ENCODE measurements at regions not wholly inside any gene's neighbourhood (a gene's known extent, or its start where the extent isn't known, plus 50 kb on each side); places are given as distances from the start of the nearest gene placed in this dataset.

DNA sequence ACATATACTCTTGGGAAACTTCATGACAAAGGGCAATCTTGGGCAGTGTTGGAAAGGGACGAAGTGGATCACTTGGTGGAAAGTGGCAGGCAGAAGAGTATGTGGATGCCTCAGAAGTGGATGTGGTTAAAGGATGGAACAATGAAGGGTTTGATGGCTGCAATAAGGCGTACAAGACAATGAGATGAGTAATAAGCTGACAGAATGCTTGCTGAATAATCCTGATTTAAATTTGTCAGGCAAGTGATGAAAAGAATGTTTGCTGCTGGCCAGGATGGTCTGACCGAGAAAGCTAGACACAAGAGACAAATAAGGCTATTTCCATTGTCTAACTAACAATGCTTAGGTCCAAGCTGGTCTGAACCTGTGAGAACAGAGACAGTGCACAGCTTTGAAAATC lies 61.6 kb upstream of the CEP85L start:
- H3K9me3 ChIP-seq (replicated peaks in 1 of 2; ENCODE audit: control insufficient read depth in 1 of 2, insufficient read depth in 1 of 2, low read length in 2 of 2), result no peaks in the 10 kb centered on the region
- no peak overlapping the region for H3K27ac Mint-ChIP-seq

DNA sequence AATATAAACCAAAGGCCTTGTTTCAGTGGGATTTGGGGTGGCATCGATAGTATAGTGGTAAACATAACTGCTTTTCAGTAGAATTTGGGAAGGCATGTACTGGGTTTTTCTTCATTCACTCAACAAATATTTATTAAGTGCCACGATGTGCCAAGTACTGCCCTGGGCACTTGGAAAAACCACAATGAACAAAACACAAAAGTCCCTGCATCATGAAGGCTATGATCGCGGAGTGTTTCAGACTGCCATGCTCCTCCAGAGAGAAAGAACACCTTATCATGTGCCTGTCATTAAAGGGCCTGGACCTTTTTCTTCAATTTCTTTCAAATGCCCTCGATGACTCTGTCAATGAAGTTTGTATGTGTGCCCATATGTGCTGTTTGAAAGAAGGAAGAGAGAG lies 59.2 kb upstream of the CEP85L start:
- Mint-ChIP-seq H3K27me3 (ENCODE audit: low read depth in 3 of 3) (peaks cover 2 to 6% (median 2%) of the 10 kb centered on the region in 3 donors), H3K27ac (no peak overlapping the region), H3K4me1 (peaks cover 49% of the 10 kb centered on the region), H3K9me3 (peaks cover 0 to 2% (median 0%) of the 10 kb centered on the region in 7 donors), H3K4me3 (no peak overlapping the region), H3K36me3 (no peaks in the 10 kb centered on the region)
- H3K4me2 ChIP-seq (replicated peaks; ENCODE audit: extremely low read depth, low read length, poor library complexity, severe bottlenecking), result no peak overlapping the region
- no peaks in the 10 kb centered on the region for H3K9me3 ChIP-seq (replicated peaks in 1 of 2; ENCODE audit: control insufficient read depth in 1 of 2, insufficient read depth in 1 of 2, low read length in 2 of 2)
- TF ChIP-seq, protein P1, sequence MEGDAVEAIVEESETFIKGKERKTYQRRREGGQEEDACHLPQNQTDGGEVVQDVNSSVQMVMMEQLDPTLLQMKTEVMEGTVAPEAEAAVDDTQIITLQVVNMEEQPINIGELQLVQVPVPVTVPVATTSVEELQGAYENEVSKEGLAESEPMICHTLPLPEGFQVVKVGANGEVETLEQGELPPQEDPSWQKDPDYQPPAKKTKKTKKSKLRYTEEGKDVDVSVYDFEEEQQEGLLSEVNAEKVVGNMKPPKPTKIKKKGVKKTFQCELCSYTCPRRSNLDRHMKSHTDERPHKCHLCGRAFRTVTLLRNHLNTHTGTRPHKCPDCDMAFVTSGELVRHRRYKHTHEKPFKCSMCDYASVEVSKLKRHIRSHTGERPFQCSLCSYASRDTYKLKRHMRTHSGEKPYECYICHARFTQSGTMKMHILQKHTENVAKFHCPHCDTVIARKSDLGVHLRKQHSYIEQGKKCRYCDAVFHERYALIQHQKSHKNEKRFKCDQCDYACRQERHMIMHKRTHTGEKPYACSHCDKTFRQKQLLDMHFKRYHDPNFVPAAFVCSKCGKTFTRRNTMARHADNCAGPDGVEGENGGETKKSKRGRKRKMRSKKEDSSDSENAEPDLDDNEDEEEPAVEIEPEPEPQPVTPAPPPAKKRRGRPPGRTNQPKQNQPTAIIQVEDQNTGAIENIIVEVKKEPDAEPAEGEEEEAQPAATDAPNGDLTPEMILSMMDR (IDR thresholded peaks at IDR 0.05), result no peak
- no peak overlapping the region for H2AFZ ChIP-seq (ENCODE audit: insufficient read depth, low read depth, low read length, poor library complexity, severe bottlenecking)
- H3K27me3 ChIP-seq (ENCODE audit: control insufficient read depth in 2 of 2, insufficient read depth in 2 of 2, low read length in 2 of 2), result no peaks in the 10 kb centered on the region
- H4K20me1 ChIP-seq (ENCODE audit: insufficient read depth, low read length), result no peaks in the 10 kb centered on the region
- no peak for DNase-seq
- H3K27ac ChIP-seq (ENCODE audit: low read depth in 1 of 2, low read length in 2 of 2), result no peak overlapping the region
- no peak overlapping the region for H3K9ac ChIP-seq (ENCODE audit: insufficient read depth, low read length, poor library complexity, severe bottlenecking)
- no peak overlapping the region for H3K4me3 ChIP-seq (replicated peaks in 1 of 3; ENCODE audit: low read depth in 2 of 3, low read length in 3 of 3)
- peaks cover 32 to 41% of the 10 kb centered on the region in 2 donors for H3K4me1 ChIP-seq (ENCODE audit: control insufficient read depth in 1 of 2, insufficient read depth in 2 of 2, low read length in 2 of 2)
- WGBS (ENCODE audit: insufficient coverage), result 92% methylated on average over 4 of the region's 5 CpGs
- H3K36me3 ChIP-seq (replicated peaks in 1 of 2; ENCODE audit: control insufficient read depth in 1 of 2, insufficient read depth in 2 of 2, low read length in 2 of 2), result no peaks in the 10 kb centered on the region
- intact Hi-C loops (cut with micrococcal nuclease), result no loop called here
- no peaks in the 10 kb centered on the region for H3K79me2 ChIP-seq (ENCODE audit: insufficient read depth, low read length)

More for the DNA sequence above, 61.6 kb upstream of the CEP85L start:
- Mint-ChIP-seq H3K27me3 (ENCODE audit: low read depth in 3 of 3) (peaks cover 2 to 7% (median 2%) of the 10 kb centered on the region in 3 donors), H3K4me3 (no peak overlapping the region), H3K36me3 (no peaks in the 10 kb centered on the region), H3K9me3 (peaks cover 0 to 5% (median 0%) of the 10 kb centered on the region in 7 donors), H3K4me1 (peaks cover 33% of the 10 kb centered on the region)
- no peaks in the 10 kb centered on the region for H3K79me2 ChIP-seq (ENCODE audit: insufficient read depth, low read length)
- peaks cover 28 to 35% of the 10 kb centered on the region in 2 donors for H3K4me1 ChIP-seq (ENCODE audit: control insufficient read depth in 1 of 2, insufficient read depth in 2 of 2, low read length in 2 of 2)
- no peaks in the 10 kb centered on the region for H3K27me3 ChIP-seq (ENCODE audit: control insufficient read depth in 2 of 2, insufficient read depth in 2 of 2, low read length in 2 of 2)
- no peaks in the 10 kb centered on the region for H3K36me3 ChIP-seq (replicated peaks in 1 of 2; ENCODE audit: control insufficient read depth in 1 of 2, insufficient read depth in 2 of 2, low read length in 2 of 2)
- 90% methylated on average over 2 of the region's 3 CpGs for WGBS (ENCODE audit: insufficient coverage)
- no peak overlapping the region for H3K4me3 ChIP-seq (replicated peaks in 1 of 3; ENCODE audit: low read depth in 2 of 3, low read length in 3 of 3)
- no peak overlapping the region for H3K4me2 ChIP-seq (replicated peaks; ENCODE audit: extremely low read depth, low read length, poor library complexity, severe bottlenecking)
- H3K27ac ChIP-seq (ENCODE audit: low read depth in 1 of 2, low read length in 2 of 2), result no peak overlapping the region
- no peak for DNase-seq
- TF ChIP-seq, protein P1 (IDR thresholded peaks at IDR 0.05), result no peak
- H2AFZ ChIP-seq (ENCODE audit: insufficient read depth, low read depth, low read length, poor library complexity, severe bottlenecking), result no peak overlapping the region
- intact Hi-C loops (cut with micrococcal nuclease), result no loop called here
- H4K20me1 ChIP-seq (ENCODE audit: insufficient read depth, low read length), result no peaks in the 10 kb centered on the region
- no peak overlapping the region for H3K9ac ChIP-seq (ENCODE audit: insufficient read depth, low read length, poor library complexity, severe bottlenecking)

Data from CD14-positive monocyte (primary cell).